Dedifferentiated amniotic fluid mesenchymal stem cell (primary cell): ENCODE measurements at regions not wholly inside any gene's neighbourhood (a gene's known extent, or its start where the extent isn't known, plus 50 kb on each side); places are given as distances from the start of the nearest gene placed in this dataset.
"Not testable (repeated sequence)": the region's sequence is repeated elsewhere in the genome, so short reads cannot be mapped to it uniquely, and the experiment has no call there.

Source experiments
- DNase-seq: peaks from one replicate; pipeline ENCODE4 v3.0.0-alpha.2; 2016; ENCODE audit errors: extremely low spot score

- DNase-seq, result no peak
Observed at GRCh38 chr4:149986917-149987316, 91.3 kb upstream of the DCLK2 start.

GRCh38 chr4:149987330-149988086 lies 90.7 kb upstream of the DCLK2 start:
- peak; percentile 35 for DNase-seq

DNA sequence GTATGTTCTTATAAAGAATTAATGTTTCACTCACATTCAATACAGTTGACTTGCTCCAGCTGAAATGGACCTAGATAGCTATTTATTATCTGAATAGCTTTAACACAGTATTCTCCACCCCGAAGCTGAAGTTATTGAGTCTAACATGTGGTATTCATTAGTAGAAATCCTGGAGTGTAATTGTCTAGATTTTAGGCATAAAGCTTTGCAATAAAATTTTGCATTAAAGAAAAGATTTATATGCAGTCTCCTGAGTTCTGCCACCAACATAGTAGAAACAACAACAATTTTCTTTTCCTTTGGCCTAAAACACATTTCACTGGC lies 90.2 kb upstream of the DCLK2 start:
- DNase-seq, result peak; percentile 23

- DNase-seq, result no peak
Observed at GRCh38 chr4:149993030-149993429, 85.2 kb upstream of the DCLK2 start.

- DNase-seq, result no peak
Observed at GRCh38 chr4:149995134-149995756, 83.0 kb upstream of the DCLK2 start.

DNA sequence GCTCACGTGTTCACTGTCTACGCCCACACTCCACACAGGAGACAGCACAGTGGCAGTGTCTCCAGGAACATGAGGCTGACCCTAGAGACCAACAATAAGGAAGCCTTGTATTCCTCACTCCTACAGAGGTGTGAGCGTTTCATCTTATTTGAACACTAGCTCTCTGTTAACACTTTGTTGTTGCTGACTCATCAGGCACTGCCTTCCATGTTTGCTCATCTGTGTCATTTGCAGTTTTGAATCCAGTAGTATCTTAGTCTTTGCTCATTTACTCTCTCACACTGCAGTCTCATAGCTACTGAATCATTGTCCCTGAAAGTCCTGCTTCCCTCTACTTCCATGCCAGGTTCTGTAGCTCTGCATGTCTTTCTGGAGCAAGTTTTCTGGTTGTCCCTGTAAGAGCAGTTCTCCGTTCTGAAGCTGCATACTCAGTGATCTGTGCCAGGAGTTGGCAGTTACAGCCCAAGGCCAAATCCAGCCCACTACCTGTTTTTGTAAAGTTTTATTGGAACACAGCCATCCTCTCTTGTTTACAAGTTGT lies 80.3 kb upstream of the DCLK2 start:
- DNase-seq, result no peak

DNA sequence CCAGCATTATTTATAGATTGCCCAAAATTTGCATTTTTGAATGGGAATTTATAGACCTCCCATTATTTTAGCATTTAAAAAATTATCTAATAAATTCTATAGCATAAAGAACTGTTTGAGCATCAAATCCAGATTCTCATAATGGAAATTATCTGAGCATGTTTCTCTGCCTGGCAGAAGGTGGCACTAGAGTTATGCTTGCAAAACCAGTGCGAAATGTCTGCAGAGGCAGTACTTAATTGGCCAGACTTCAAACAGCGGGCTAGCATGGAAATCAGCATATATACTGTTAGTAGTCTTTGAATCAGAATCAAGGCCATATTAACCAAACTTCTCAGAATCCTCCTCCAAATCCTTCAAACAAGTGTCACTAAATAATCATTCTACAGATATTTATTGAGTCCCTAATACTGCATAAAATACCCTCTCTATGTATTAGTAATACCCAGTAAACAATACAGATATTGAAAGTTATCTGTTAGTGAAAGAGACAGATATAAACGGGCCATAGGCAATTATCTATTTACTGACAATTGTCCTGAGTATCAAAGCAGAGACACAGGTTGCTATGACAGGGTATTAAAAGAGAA lies 78.7 kb upstream of the DCLK2 start:
- DNase-seq, result peak; percentile 75

GRCh38 chr4:150001815-150002214 lies 76.4 kb upstream of the DCLK2 start:
- DNase-seq, result no peak

GRCh38 chr4:150002561-150002960 lies 75.7 kb upstream of the DCLK2 start:
- no peak for DNase-seq

GRCh38 chr4:150004481-150004880 lies 73.8 kb upstream of the DCLK2 start:
- no peak for DNase-seq

GRCh38 chr4:150005537-150005936 lies 72.7 kb upstream of the DCLK2 start:
- no peak for DNase-seq

DNA sequence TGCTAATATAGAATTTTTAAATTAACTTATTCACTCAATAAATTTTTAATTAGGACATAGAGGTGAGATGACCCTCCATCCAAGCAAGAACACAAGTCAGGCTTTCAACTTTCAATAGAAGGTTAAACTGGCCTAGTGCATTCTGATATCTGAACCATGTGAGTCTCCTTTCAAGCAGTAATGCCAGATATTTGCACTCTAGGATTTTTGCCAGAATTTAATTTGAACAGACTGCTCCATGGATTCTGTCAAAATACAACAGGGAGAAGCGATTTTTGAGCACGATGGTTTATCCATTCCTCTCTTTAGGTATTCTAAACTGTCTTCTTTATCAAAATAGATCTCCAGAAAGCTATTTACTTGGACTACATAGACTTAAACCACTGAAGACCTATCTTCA lies 72.0 kb upstream of the DCLK2 start:
- peak; percentile 39 for DNase-seq

GRCh38 chr4:150007512-150007911 lies 70.7 kb upstream of the DCLK2 start:
- peak; percentile 18 for DNase-seq

DNA sequence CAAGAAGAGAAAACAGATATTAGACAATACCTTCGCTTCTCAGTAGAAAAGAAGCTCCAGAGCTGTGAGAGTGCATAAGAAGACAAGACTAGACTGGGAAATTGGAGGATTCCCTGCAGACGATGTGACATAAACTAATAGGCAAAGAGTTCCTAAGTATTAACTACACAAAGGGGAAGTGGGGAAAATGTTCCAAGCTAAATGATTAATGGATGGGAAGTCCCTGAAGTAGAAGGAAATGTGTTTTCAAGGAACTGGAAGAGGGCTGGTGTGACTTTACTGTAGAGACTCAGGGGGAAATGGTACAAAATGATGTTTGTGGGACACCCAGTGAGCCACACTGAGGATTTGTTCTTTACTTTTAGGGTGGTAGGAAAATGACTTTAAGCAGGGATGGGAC lies 69.7 kb upstream of the DCLK2 start:
- DNase-seq, result no peak

DNA sequence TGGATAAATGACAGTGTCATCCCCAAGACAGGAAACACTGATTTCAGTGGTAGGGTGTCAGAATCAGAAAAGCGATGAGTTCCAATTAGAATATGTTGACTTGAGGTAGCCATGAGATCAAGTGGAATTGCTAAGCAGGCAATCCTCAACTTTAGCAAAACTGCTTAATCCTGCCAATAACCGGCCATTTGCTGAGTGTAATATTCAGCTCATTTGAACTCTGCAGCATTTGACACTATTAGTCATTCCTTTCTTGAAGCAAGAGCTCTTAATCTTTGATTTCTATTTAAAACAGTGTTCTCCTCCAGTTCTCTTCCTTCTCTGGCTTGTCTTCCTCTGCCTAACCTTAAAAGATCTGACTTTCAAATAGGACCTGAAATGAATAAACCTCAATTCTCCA lies 68.7 kb upstream of the DCLK2 start:
- no peak for DNase-seq

DNA sequence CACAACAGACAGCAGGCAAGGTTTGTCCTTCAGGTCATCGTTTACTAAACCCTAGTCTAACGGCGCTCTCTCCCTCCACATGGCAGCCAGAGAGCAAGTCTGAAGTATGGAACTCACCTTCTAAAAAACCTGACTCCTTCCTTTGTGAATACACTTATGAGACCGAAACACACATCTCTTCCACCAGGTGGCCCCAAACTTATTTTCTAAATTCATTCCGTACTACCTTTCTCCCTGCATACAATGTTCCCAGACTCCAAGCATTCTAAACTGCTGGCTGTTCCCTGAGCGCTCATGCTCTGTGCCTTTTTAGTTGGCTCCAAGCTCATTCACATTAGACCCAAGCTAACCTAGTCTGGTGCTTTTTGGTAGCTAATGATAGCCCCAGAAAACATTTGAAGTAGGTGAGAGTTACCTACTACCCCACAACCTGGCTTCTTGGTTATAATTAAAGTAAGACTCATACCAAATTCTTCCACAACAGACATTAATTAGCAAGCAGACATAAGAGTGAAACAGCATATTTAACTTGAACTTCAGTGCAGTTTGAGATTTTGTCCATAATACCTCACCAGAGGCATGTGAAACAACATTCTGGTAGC lies 67.6 kb upstream of the DCLK2 start:
- peak; percentile 66 for DNase-seq

GRCh38 chr4:150012851-150013360 lies 65.3 kb upstream of the DCLK2 start:
- no peak for DNase-seq

- not testable (repeated sequence) for DNase-seq
Observed at GRCh38 chr4:150015910-150016309, 62.3 kb upstream of the DCLK2 start.

DNA sequence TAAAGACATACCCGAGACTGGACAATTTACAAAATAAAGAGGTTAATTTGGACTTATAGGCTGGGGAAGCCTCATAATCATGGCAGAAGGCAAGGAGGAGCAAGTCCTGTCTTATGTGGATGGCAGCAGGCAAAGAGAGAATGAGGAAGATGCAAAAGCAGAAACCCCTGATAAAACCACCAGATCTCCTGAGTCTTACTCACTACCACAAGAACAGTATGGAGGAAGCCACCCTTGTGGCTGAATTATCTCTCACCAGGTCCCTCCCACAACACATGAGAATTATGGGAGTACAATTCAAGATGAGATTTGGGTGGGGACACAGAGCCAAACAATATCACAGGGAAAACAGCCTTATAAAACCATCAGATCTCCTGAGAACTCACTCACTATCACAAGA lies 61.6 kb upstream of the DCLK2 start:
- not testable (repeated sequence) for DNase-seq

DNA sequence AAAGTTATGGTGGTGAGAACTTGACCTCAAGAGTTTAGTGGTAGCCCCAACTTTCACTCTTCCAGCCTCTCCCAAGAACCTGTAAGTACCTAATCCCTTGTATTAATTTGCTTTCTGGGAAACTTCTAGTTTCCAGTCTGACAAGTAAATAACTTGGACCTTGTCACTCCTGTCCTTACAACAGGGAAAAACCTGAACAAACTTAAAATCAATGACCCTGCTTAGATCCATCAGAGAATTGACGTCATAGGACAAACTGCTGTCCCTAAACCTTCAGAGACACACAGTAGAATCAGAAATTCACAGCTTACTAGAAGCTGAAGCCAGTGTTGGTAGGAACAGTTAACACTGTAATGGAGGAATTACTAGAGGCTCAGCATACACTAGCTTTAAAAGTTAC lies 60.0 kb upstream of the DCLK2 start:
- no peak for DNase-seq

DNA sequence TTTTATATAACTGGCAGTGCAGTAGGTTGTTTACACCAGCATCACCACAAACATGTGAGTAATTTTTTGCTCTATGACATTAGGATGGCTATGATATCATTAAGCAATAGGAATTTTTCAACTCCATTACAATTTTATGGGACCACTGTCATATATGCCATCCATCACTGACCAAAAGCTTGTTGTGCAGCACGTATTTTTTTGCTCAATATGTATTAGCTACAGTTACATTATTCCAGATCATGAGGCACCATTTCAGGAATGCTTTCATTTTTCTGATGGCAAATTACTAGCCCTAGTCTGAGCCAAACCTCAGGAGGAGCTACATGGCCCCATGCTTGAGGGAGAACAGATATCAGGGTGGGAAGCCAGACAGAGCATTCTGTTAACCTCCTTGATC lies 56.8 kb upstream of the DCLK2 start:
- DNase-seq, result no peak

DNA sequence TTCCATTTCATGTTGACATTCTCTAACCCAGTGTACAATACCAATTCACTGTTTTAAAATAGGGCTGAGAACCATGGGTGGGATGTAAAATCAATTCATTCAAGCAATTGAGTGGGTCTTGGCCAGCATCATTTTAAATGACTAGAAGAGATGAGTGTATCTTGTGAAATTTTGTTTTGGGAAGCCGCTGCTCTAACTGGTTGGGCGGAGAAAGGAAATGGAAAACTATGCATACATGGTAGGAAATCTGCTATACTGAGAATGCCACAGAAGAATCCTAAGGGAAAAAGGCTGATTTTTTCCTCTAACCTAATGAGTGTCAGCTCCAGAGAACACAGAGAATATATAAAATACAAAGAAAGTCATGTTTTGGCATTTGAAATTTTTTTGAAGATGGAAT lies 54.8 kb upstream of the DCLK2 start:
- DNase-seq, result no peak
